GM19351 (cell line): ENCODE measurements at regions not wholly inside any gene's neighbourhood (a gene's known extent, or its start where the extent isn't known, plus 50 kb on each side); places are given as distances from the start of the nearest gene placed in this dataset.

Experiments
- ATAC-seq: cut with Tn5 transposase; IDR thresholded peaks from one replicate; pipeline ENCODE4 v1.9.1; 2021; ENCODE audit warnings: mild to moderate bottlenecking, moderate library complexity; ENCODE audit not compliant: unreplicated experiment

GRCh38 chr2:177029075-177029474, 183.5 kb upstream of the HNRNPA3 start:
- ATAC-seq: no peak

GRCh38 chr2:177029501-177029900, 183.1 kb upstream of the HNRNPA3 start:
- no peak for ATAC-seq

- no peak for ATAC-seq
These were observed 182.7 kb upstream of the HNRNPA3 start for GRCh38 chr2:177029901-177030300.

GRCh38 chr2:177030451-177031105, 182.0 kb upstream of the HNRNPA3 start:
- no peak for ATAC-seq

- ATAC-seq: no peak
These were observed 181.0 kb upstream of the HNRNPA3 start for GRCh38 chr2:177031438-177032180.

- no peak for ATAC-seq
These were observed 175.8 kb upstream of the HNRNPA3 start for GRCh38 chr2:177036747-177037146.

GRCh38 chr2:177037569-177037968, 175.0 kb upstream of the HNRNPA3 start:
- no peak for ATAC-seq

- ATAC-seq: no peak
These were observed 173.7 kb upstream of the HNRNPA3 start for GRCh38 chr2:177038787-177039484.

- ATAC-seq: no peak
These were observed 170.3 kb upstream of the HNRNPA3 start for GRCh38 chr2:177042311-177042710.

GRCh38 chr2:177044671-177045070, 167.9 kb upstream of the HNRNPA3 start:
- no peak for ATAC-seq

GRCh38 chr2:177048981-177049380, 163.6 kb upstream of the HNRNPA3 start:
- ATAC-seq: no peak

GRCh38 chr2:177051278-177051677, 161.3 kb upstream of the HNRNPA3 start:
- no peak for ATAC-seq

GRCh38 chr2:177052471-177052870, 160.1 kb upstream of the HNRNPA3 start:
- no peak for ATAC-seq

GRCh38 chr2:177053038-177053437, 159.6 kb upstream of the HNRNPA3 start:
- ATAC-seq: no peak

- ATAC-seq: no peak
These were observed 158.9 kb upstream of the HNRNPA3 start for GRCh38 chr2:177053716-177054115.

GRCh38 chr2:177056481-177056929, 156.1 kb upstream of the HNRNPA3 start:
- ATAC-seq: no peak

- peak; percentile 89 for ATAC-seq
These were observed 153.8 kb upstream of the HNRNPA3 start for GRCh38 chr2:177058747-177059146.

- no peak for ATAC-seq
These were observed 153.3 kb upstream of the HNRNPA3 start for GRCh38 chr2:177059293-177059692.

GRCh38 chr2:177063331-177063730, 149.3 kb upstream of the HNRNPA3 start:
- ATAC-seq: no peak

- ATAC-seq: no peak
These were observed 148.2 kb upstream of the HNRNPA3 start for GRCh38 chr2:177064422-177064821.

- no peak for ATAC-seq
These were observed 143.6 kb upstream of the HNRNPA3 start for GRCh38 chr2:177068967-177069366.

- no peak for ATAC-seq
These were observed 140.5 kb upstream of the HNRNPA3 start for GRCh38 chr2:177072090-177072489.
